LNCAP (cell line): ENCODE measurements at regions not wholly inside any gene's neighbourhood (a gene's known extent, or its start where the extent isn't known, plus 50 kb on each side); places are given as distances from the start of the nearest gene placed in this dataset.

Experiments
- CTCF ChIP-seq: fragments of 450-650 bp; IDR thresholded peaks from 2 replicates; pipeline ENCODE4 v1.5.1; 2017; ENCODE audit warnings: mild to moderate bottlenecking

GRCh38 chr15:93706495-93707292 lies 524.7 kb upstream of the MCTP2 start:
- TF ChIP-seq CTCF, result no peak

GRCh38 chr15:93705753-93706455 lies 525.5 kb upstream of the MCTP2 start:
- TF ChIP-seq CTCF, result no peak

GRCh38 chr15:93703092-93703739 lies 528.1 kb upstream of the MCTP2 start:
- no peak for TF ChIP-seq CTCF

GRCh38 chr15:93700051-93700450 lies 531.3 kb upstream of the MCTP2 start:
- TF ChIP-seq CTCF, result no peak

- no peak for TF ChIP-seq CTCF
Measured at GRCh38 chr15:93694033-93694432, 537.3 kb upstream of the MCTP2 start.

- no peak for TF ChIP-seq CTCF
Measured at GRCh38 chr15:93683651-93684050, 547.7 kb upstream of the MCTP2 start.

GRCh38 chr15:93671387-93671943 lies 559.9 kb upstream of the MCTP2 start:
- no peak for TF ChIP-seq CTCF
